NCI-H446 (cell line): ENCODE measurements at regions not wholly inside any gene's neighbourhood (a gene's known extent, or its start where the extent isn't known, plus 50 kb on each side); places are given as distances from the start of the nearest gene placed in this dataset.

ENCODE experiments used
- DNase-seq, 2 experiments: peaks; one replicate each; lab custom pipeline; 2025; lab: John Stamatoyannopoulos, UW

DNA sequence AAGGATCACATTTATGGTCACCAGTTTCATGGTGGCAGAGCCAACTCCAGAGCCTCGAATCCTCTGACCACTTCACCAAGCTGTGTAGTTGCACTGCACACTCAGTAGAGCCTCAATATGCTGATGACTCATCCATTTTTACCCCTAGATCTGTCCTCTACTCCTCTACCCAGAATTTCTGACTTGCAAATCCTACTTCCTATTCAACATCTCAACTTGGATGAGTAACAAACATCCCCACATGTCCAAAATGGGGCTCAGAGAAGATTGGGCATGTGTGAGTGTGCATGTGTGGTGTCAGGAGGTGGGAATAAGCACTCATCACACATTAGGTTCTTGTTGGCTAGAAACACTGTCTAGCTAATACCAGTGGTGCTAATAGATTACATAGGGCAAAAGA, 57.8 kb upstream of the IGFBP2 start:
- DNase-seq = no peak

DNA sequence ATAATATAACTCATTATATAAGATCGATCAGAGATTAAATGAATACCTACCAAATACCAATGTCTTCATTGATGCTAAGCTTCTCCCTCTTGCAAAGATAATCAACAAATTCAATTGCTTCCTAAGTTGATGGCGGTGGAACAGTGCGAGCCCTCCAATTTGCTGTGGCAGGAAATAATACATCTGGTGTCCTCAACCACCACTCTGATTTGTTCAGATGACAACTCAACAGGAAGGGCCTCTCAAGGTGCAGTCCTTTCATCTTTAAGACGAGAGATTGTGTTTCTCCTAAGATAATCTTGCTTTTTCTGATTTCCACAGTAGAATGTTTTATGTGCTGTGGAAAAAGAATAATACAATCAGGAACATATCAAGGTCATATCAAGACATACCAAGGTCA, 56.6 kb upstream of the IGFBP2 start:
- DNase-seq = no peak

DNA sequence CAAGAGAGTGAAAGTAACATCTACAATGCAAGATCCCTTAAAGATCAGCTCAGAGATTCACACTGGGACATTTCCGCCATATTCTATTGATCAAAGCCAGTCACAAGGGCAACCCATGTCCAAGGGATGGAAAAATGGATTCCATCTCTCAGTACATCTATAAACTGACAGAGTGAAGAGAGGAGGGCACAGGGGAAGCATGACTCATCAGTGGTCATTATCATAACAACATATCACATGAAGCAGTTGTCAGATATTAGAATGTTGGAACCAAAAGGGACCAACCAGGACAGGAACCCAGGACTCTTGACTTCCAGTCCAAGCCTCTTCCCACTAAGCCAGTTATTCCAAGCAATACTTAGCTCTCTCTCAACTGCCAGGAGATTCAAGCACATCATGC, 54.9 kb upstream of the IGFBP2 start:
- no peak for DNase-seq

DNA sequence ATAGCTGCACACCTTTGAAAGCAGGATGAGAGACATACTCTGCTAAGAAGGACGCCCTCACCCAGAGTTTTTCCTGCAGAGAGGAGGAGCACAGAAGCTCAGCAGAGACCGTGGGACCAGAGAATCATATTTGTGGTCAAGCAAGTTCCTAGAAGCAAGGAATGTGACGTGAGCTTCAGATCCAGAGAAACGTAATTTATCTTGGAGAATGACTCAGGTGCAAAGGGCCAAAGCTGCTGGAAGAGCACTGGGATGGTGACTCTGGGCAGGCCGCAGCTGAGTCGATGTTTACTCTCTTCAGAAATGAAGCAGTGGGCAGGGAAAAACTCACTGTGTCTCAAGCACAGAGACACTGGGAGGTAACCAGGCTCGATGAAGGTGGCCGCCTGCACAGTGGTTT, 50.1 kb upstream of the IGFBP2 start:
- no peak for DNase-seq
